ENCODE measurements at regions not wholly inside any gene's neighbourhood (a gene's known extent, or its start where the extent isn't known, plus 50 kb on each side); places are given as distances from the start of the nearest gene placed in this dataset.

- TF ChIP-seq CTCF (IDR thresholded peaks at IDR 0.05; ENCODE audit: low read depth, low read length) = no peak
Observed at GRCh38 chr2:217420854-217421253, 561.0 kb upstream of the TNP1 start.

GRCh38 chr2:217419055-217419671 lies 559.3 kb upstream of the TNP1 start:
- in situ Hi-C loops (cut with HindIII; ENCODE audit: low sequenced_read_pairs) = no loop called here

More at GRCh38 chr2:217420854-217421253, 561.0 kb upstream of the TNP1 start:
- H3K4me3 ChIP-seq (ENCODE audit: low read depth, low read length) = no peak overlapping the region
- DNase-seq (ENCODE audit: low read depth, low spot score) = no peak
- in situ Hi-C loops (cut with HindIII; ENCODE audit: low sequenced_read_pairs) = no loop called here

GRCh38 chr2:217418544-217418943 lies 558.7 kb upstream of the TNP1 start:
- no peak for TF ChIP-seq CTCF (IDR thresholded peaks at IDR 0.05; ENCODE audit: low read depth, low read length)
- no peak for DNase-seq (ENCODE audit: low read depth, low spot score)
- H3K4me3 ChIP-seq (ENCODE audit: low read depth, low read length) = no peak overlapping the region
- in situ Hi-C loops (cut with HindIII; ENCODE audit: low sequenced_read_pairs) = no loop called here

More at GRCh38 chr2:217419055-217419671, 559.3 kb upstream of the TNP1 start:
- no peak for TF ChIP-seq CTCF (IDR thresholded peaks at IDR 0.05; ENCODE audit: low read depth, low read length)
- no peak for DNase-seq (ENCODE audit: low read depth, low spot score)
- no peak overlapping the region for H3K4me3 ChIP-seq (ENCODE audit: low read depth, low read length)

- no peak for TF ChIP-seq CTCF (IDR thresholded peaks at IDR 0.05; ENCODE audit: low read depth, low read length)
- in situ Hi-C loops (cut with HindIII; ENCODE audit: low sequenced_read_pairs) = no loop called here
- no peak overlapping the region for H3K4me3 ChIP-seq (ENCODE audit: low read depth, low read length)
- DNase-seq (ENCODE audit: low read depth, low spot score) = no peak
Observed at GRCh38 chr2:217418090-217418489, 558.2 kb upstream of the TNP1 start.

GRCh38 chr2:217417536-217417935 lies 557.7 kb upstream of the TNP1 start:
- in situ Hi-C loops (cut with HindIII; ENCODE audit: low sequenced_read_pairs) = no loop called here
- DNase-seq (ENCODE audit: low read depth, low spot score) = no peak

GRCh38 chr2:217415316-217415715 lies 555.5 kb upstream of the TNP1 start:
- TF ChIP-seq CTCF (IDR thresholded peaks at IDR 0.05; ENCODE audit: low read depth, low read length) = no peak
- in situ Hi-C loops (cut with HindIII; ENCODE audit: low sequenced_read_pairs) = no loop called here
- no peak for DNase-seq (ENCODE audit: low read depth, low spot score)
- no peak overlapping the region for H3K4me3 ChIP-seq (ENCODE audit: low read depth, low read length)

More at GRCh38 chr2:217417536-217417935, 557.7 kb upstream of the TNP1 start:
- H3K4me3 ChIP-seq (ENCODE audit: low read depth, low read length) = no peak overlapping the region
- TF ChIP-seq CTCF (IDR thresholded peaks at IDR 0.05; ENCODE audit: low read depth, low read length) = no peak

Measured in astrocyte of the spinal cord (primary cell).